ENCODE measurements at regions not wholly inside any gene's neighbourhood (a gene's known extent, or its start where the extent isn't known, plus 50 kb on each side); places are given as distances from the start of the nearest gene placed in this dataset.

DNA sequence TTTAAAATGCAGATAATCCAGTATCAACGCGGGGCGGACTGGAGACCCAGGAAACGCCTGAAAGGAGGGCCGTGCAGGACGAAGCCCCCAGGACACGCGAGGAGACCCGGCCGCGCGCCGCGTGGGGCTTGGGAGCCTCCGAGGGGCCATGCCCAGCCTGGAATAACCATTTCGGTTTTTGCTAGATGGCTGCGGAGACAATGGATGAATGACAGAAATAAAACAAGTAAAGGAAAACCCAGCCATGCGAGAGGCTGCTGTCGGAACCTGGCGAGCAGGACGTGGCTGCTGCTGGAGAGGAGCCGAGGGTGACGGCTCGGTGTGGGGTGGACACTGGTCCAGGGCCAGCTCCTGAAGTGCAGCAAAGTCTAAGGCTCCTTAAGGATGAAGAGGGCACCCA is 227.2 kb upstream of the ADARB2 start:
- TF ChIP-seq, protein P1, sequence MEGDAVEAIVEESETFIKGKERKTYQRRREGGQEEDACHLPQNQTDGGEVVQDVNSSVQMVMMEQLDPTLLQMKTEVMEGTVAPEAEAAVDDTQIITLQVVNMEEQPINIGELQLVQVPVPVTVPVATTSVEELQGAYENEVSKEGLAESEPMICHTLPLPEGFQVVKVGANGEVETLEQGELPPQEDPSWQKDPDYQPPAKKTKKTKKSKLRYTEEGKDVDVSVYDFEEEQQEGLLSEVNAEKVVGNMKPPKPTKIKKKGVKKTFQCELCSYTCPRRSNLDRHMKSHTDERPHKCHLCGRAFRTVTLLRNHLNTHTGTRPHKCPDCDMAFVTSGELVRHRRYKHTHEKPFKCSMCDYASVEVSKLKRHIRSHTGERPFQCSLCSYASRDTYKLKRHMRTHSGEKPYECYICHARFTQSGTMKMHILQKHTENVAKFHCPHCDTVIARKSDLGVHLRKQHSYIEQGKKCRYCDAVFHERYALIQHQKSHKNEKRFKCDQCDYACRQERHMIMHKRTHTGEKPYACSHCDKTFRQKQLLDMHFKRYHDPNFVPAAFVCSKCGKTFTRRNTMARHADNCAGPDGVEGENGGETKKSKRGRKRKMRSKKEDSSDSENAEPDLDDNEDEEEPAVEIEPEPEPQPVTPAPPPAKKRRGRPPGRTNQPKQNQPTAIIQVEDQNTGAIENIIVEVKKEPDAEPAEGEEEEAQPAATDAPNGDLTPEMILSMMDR (IDR thresholded peaks at IDR 0.05) = no peak
- no peak for TF ChIP-seq POLR2A (IDR thresholded peaks at IDR 0.05)
- intact Hi-C loops (cut with DNase I) = no loop called here
- no peak for DNase-seq
- Histone ChIP-seq H3K36me3 (no peaks in the 10 kb centered on the region), H3K9me3 (no peaks in the 10 kb centered on the region), H3K4me1 (no peaks in the 10 kb centered on the region), H3K27me3 (peaks cover 0 to 3% (median 0%) of the 10 kb centered on the region in 9 donors), H3K4me3 (no peak overlapping the region), H3K27ac (no peak overlapping the region)
- ATAC-seq = no peak
- WGBS, 4 donors = 87 to 90% (median 88%) methylated on average over 24 of the region's 24 CpGs

DNA sequence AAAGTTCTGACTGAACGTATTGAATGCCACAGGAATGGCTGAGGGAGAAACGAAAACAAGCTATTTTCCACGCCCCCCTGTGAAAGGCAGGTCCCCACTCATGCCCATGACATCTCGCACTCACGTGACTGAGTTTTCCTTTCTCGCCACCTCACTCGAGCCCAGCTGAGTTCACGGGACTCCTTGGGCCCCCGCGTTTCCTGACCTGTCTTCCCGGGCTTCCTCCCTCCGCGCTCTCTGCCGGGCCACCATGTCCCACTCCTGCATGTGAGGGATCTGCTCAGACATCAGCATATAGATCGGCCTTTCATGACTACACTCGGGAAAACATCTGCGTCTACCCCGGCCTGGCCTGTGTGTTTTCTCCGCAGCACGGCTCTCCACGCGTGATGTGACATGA is 226.0 kb upstream of the ADARB2 start:
- WGBS, 4 donors = 85 to 91% (median 88%) methylated on average over 22 of the region's 22 CpGs
- no peak for ATAC-seq
- intact Hi-C loops (cut with DNase I) = no loop called here

DNA sequence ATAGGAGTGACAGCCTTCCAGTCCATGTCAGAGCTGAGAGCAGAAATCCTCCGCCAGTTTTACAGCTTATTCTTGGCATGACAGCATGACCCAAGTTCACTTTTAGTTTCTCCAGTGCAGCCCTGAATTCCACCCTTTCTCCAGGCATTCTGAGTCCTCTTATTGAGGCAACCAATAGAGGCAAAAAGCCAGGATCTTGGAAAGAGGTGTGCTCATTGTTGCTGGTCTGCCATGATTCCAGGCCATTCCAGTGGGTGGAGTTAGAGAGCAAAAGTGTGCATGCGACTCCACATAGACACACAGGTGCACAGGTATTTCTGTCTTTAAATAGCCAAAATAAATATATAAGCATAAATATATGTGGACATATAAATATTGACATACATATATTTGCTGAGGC is 224.7 kb upstream of the ADARB2 start:
- Histone ChIP-seq H3K4me1 (no peaks in the 10 kb centered on the region), H3K4me3 (no peak overlapping the region), H3K27ac (no peak overlapping the region), H3K27me3 (peaks cover 0 to 3% (median 0%) of the 10 kb centered on the region in 9 donors), H3K9me3 (no peaks in the 10 kb centered on the region), H3K36me3 (no peaks in the 10 kb centered on the region)
- no peak for TF ChIP-seq POLR2A (IDR thresholded peaks at IDR 0.05)
- TF ChIP-seq, protein P1 (IDR thresholded peaks at IDR 0.05) = no peak
- ATAC-seq (no peak), DNase-seq (no peak)
- 71 to 82% (median 79%) methylated on average over 2 of the region's 2 CpGs for WGBS, 4 donors
- intact Hi-C loops (cut with DNase I) = no loop called here

More for the DNA sequence above, 226.0 kb upstream of the ADARB2 start:
- no peak for DNase-seq
- H3K27ac ChIP-seq = no peak overlapping the region
- no peak overlapping the region for H3K4me3 ChIP-seq
- no peaks in the 10 kb centered on the region for H3K36me3 ChIP-seq
- H3K27me3 ChIP-seq = peaks cover 0 to 3% (median 0%) of the 10 kb centered on the region in 9 donors
- no peaks in the 10 kb centered on the region for H3K9me3 ChIP-seq
- H3K4me1 ChIP-seq = no peaks in the 10 kb centered on the region
- TF ChIP-seq, protein P1 (IDR thresholded peaks at IDR 0.05) = no peak
- no peak for TF ChIP-seq POLR2A (IDR thresholded peaks at IDR 0.05)

DNA sequence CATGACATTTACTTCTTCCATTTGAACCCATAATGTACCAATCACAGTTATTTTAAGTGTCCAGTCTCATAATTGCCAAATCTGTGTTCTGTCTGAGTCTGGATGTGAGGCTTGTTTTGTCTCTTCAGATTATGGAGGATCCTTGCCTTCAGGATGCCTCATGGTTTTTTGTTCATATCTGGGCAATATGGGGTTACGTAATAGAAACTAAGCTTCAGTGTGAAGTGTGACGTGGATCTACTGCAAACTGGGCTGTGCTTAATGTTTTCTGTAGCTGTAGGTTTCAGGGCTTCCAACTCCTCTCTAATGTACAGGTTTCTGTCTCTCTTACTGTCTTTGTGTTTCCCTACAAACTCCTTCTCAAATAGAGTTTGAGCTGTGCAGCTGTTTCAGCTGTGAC is 223.7 kb upstream of the ADARB2 start:
- WGBS, 4 donors = 85 to 95% (median 87%) methylated on average over 2 of the region's 2 CpGs
- H3K4me1 ChIP-seq = no peaks in the 10 kb centered on the region
- DNase-seq (no peak), ATAC-seq (no peak)
- no peaks in the 10 kb centered on the region for H3K9me3 ChIP-seq
- no peak overlapping the region for H3K4me3 ChIP-seq
- H3K27me3 ChIP-seq = peaks cover 0 to 3% (median 0%) of the 10 kb centered on the region in 9 donors
- no peak overlapping the region for H3K27ac ChIP-seq
- TF ChIP-seq, protein P1 (IDR thresholded peaks at IDR 0.05) = no peak
- TF ChIP-seq POLR2A (IDR thresholded peaks at IDR 0.05) = no peak
- intact Hi-C loops (cut with DNase I) = no loop called here
- no peaks in the 10 kb centered on the region for H3K36me3 ChIP-seq
